Liver (tissue), 8 donors: ENCODE measurements at regions not wholly inside any gene's neighbourhood (a gene's known extent, or its start where the extent isn't known, plus 50 kb on each side); places are given as distances from the start of the nearest gene placed in this dataset.

Experiments
- DNase-seq: peaks from one replicate; pipeline ENCODE4 v3.0.0-alpha.2; 2017; ENCODE audit warnings: low spot score
- H3K27ac ChIP-seq, 2 donors: one replicate each; pipeline ENCODE4 v1.7.0; 2013; ENCODE audit warnings: inconsistent platforms in 2 of 2, low read length in 2 of 2, control low read depth in 1 of 2, low read depth in 1 of 2, mild to moderate bottlenecking in 1 of 2
- H3K27me3 ChIP-seq, 4 donors: one replicate each; pipeline versions ENCODE4 v1.6.1 to v1.7.0; 2013; ENCODE audit warnings: low read length in 3 of 4, inconsistent platforms in 1 of 4, mild to moderate bottlenecking in 1 of 4, moderate library complexity in 1 of 4; ENCODE audit not compliant: control insufficient read depth in 4 of 4, insufficient read depth in 4 of 4
- H3K36me3 ChIP-seq, 4 donors: one replicate each; pipeline versions ENCODE4 v1.6.1 to v1.7.0; 2013; ENCODE audit warnings: low read length in 3 of 4, mild to moderate bottlenecking in 3 of 4, low read depth in 1 of 4, moderate library complexity in 1 of 4; ENCODE audit not compliant: control insufficient read depth in 4 of 4, insufficient read depth in 3 of 4
- H3K4me1 ChIP-seq, 4 donors: one replicate each; pipeline versions ENCODE4 v1.6.1 to v1.7.0; 2013; ENCODE audit warnings: low read length in 3 of 4, mild to moderate bottlenecking in 3 of 4, moderate library complexity in 1 of 4; ENCODE audit not compliant: control insufficient read depth in 4 of 4, insufficient read depth in 4 of 4
- H3K4me3 ChIP-seq, 3 donors: one replicate each; pipeline versions ENCODE4 v1.6.1 to v1.7.0; 2013; ENCODE audit warnings: low read length in 3 of 3, control low read depth in 1 of 3, low read depth in 1 of 3, mild to moderate bottlenecking in 1 of 3
- H3K9ac ChIP-seq, 2 donors: one replicate each; pipeline ENCODE4 v1.7.0; 2013; ENCODE audit warnings: low read length in 2 of 2, mild to moderate bottlenecking in 2 of 2, moderate library complexity in 2 of 2, control low read depth in 1 of 2, low read depth in 1 of 2
- H3K9me3 ChIP-seq, 4 donors: one replicate each; pipeline versions ENCODE4 v1.6.1 to v1.7.0; 2013; ENCODE audit warnings: low read length in 3 of 4; ENCODE audit not compliant: control insufficient read depth in 4 of 4
- ATF3 ChIP-seq: IDR thresholded peaks from 2 replicates; pipeline ENCODE4 v1.6.1; 2016; ENCODE audit warnings: antibody characterized with exemption
- CTCF ChIP-seq: fragments of 150-350 bp; IDR thresholded peaks from 2 replicates; pipeline ENCODE4 v1.5.1; 2017; ENCODE audit warnings: improper control_type of control experiment, low read depth, low read length; ENCODE audit not compliant: missing input control
- EGR1 ChIP-seq, 2 donors: IDR thresholded peaks; 2 replicates each; pipeline ENCODE4 v1.6.1; 2016 to 2018; ENCODE audit warnings: antibody characterized with exemption in 2 of 2, low read depth in 2 of 2
- FOXA1 ChIP-seq: IDR thresholded peaks from 2 replicates; pipeline ENCODE4 v1.6.1; 2016; ENCODE audit warnings: antibody characterized with exemption
- FOXA2 ChIP-seq: IDR thresholded peaks from 2 replicates; pipeline ENCODE4 v1.6.1; 2016; ENCODE audit warnings: antibody characterized with exemption
- GABPA ChIP-seq, 2 donors: IDR thresholded peaks in 1 of 2; conservative IDR thresholded peaks in 1 of 2; 2 replicates each; pipeline ENCODE4 v1.6.1; 2016; ENCODE audit warnings: antibody characterized with exemption in 2 of 2, mild to moderate bottlenecking in 1 of 2, moderate library complexity in 1 of 2
- HNF4A ChIP-seq, 2 donors: conservative IDR thresholded peaks; 2 replicates each; pipeline ENCODE4 v1.6.1; 2016; ENCODE audit warnings: antibody characterized with exemption in 2 of 2, mild to moderate bottlenecking in 2 of 2
- HNF4G ChIP-seq: IDR thresholded peaks from 2 replicates; pipeline ENCODE4 v1.6.1; 2016; ENCODE audit warnings: antibody characterized with exemption
- JUND ChIP-seq, 2 donors: IDR thresholded peaks; 2 replicates each; pipeline ENCODE4 v1.6.1; 2016; ENCODE audit warnings: antibody characterized with exemption in 2 of 2
- MAX ChIP-seq: IDR thresholded peaks from 2 replicates; pipeline ENCODE4 v1.6.1; 2016; ENCODE audit warnings: antibody characterized with exemption
- NR2F2 ChIP-seq: IDR thresholded peaks from 2 replicates; pipeline ENCODE4 v1.6.1; 2016; ENCODE audit warnings: antibody characterized with exemption
- RAD21 ChIP-seq, 2 donors: IDR thresholded peaks; 2 replicates each; pipeline ENCODE4 v1.6.1; 2016; ENCODE audit warnings: antibody characterized with exemption in 2 of 2, mild to moderate bottlenecking in 2 of 2
- REST ChIP-seq: IDR thresholded peaks from 2 replicates; pipeline ENCODE4 v1.6.1; 2016; ENCODE audit warnings: antibody characterized with exemption, mild to moderate bottlenecking
- SP1 ChIP-seq: IDR thresholded peaks from 2 replicates; pipeline ENCODE4 v1.6.1; 2018; ENCODE audit warnings: antibody characterized with exemption, mild to moderate bottlenecking
- TAF1 ChIP-seq: conservative IDR thresholded peaks from 2 replicates; pipeline ENCODE4 v1.6.1; 2016; ENCODE audit warnings: antibody characterized with exemption, mild to moderate bottlenecking
- YY1 ChIP-seq: IDR thresholded peaks from 2 replicates; pipeline ENCODE4 v1.6.1; 2016; ENCODE audit warnings: antibody characterized with exemption, mild to moderate bottlenecking
- ZBTB33 ChIP-seq: IDR thresholded peaks from 2 replicates; pipeline ENCODE4 v1.6.1; 2016; ENCODE audit warnings: antibody characterized with exemption
- WGBS: extraction: QIAGEN DNeasy Blood & Tissue Kit; methylation state at CpG from one replicate; pipeline ENCODE4 v1.1.7; 2013; 5-methylcytosine and 5-hydroxymethylcytosine counted together
- donor health status: healthy.
- donor health status: healthy.
- donor health status: healthy.
- donor health status: healthy.
- donor health status: healthy.

GRCh38 chr6:164546263-164546662 is 763.1 kb downstream of the C6orf118 start:
- peaks cover 0 to 2% (median 0%) of the 10 kb centered on the region in 4 donors for H3K9me3 ChIP-seq
- no peaks in the 10 kb centered on the region for H3K4me1 ChIP-seq
- no peak overlapping the region for H3K4me3 ChIP-seq
- no peaks in the 10 kb centered on the region for H3K27me3 ChIP-seq
- H3K9ac ChIP-seq, result no peak overlapping the region
- no peak for TF ChIP-seq HNF4A (conservative IDR thresholded peaks at IDR 0.05)
- TF ChIP-seq MAX, result no peak
- no peak for TF ChIP-seq JUND (IDR thresholded peaks at IDR 0.05)
- TF ChIP-seq ATF3, result no peak
- TF ChIP-seq EGR1 (IDR thresholded peaks at IDR 0.05; ENCODE audit: low read depth in 2 of 2), result no peak
- TF ChIP-seq FOXA1, result no peak
- TF ChIP-seq RAD21 (IDR thresholded peaks at IDR 0.05), result no peak
- no peak for TF ChIP-seq GABPA (IDR thresholded peaks at IDR 0.05 in 1 of 2, conservative IDR thresholded peaks at IDR 0.05 in 1 of 2)
- TF ChIP-seq REST, result no peak
- no peak for TF ChIP-seq CTCF
- no peak for TF ChIP-seq TAF1
- TF ChIP-seq YY1, result no peak
- TF ChIP-seq HNF4G, result no peak
- TF ChIP-seq NR2F2, result no peak
- no peak for TF ChIP-seq ZBTB33
- TF ChIP-seq SP1, result no peak
- no peak for TF ChIP-seq FOXA2
- no peak for DNase-seq
- H3K27ac ChIP-seq, result no peak overlapping the region
- no peaks in the 10 kb centered on the region for H3K36me3 ChIP-seq
- 61% methylated on average over 2 of the region's 2 CpGs for WGBS
